Bone marrow (tissue), 2 donors: ENCODE measurements at regions not wholly inside any gene's neighbourhood (a gene's known extent, or its start where the extent isn't known, plus 50 kb on each side); places are given as distances from the start of the nearest gene placed in this dataset.

ENCODE experiments used
- DNase-seq, 2 donors: peaks; one replicate each; lab custom pipeline; 2025; lab: John Stamatoyannopoulos, UW

DNA sequence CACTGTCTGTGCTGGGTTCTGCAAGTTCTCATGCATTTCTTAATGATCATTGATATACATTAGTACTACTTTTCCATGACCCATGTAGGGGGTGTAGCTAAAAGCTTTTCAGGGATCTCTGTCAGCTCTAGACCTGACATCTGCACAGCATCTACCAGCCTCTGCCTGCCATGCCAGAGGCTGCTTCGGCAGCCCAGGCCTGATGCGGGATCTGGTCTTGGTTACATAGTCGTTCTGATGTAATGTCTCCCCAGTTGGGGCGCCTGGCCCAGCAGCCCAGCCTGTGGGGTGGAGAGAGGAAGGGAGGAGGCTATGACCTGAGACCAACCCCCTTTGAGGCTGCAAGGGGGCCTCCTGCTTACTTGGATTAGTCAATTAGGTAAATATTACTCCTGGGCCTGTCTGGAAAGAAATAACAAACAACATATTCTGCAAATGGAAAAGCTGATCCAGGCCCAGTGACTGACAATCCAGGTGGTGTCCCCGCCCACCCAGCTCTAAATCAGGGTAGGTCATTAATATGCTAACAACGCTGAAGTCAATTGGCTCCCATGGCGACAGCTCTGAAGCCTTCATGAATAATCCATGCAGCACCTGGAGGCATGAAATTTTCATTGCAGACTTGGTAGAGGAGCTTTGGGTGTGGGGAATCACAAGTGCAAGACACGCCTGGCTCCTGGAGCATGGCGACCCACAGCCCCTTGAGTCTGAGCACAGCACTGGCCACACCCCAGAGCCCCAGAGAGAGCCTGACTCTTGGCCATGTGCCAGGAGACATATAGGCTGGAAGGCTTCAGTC, 575.3 kb downstream of the CMPK2 start:
- no peak for DNase-seq

GRCh38 chr2:6294791-6295190, 570.9 kb downstream of the CMPK2 start:
- no peak for DNase-seq

GRCh38 chr2:6297238-6297637, 568.5 kb downstream of the CMPK2 start:
- no peak for DNase-seq

- DNase-seq: no peak
These were observed 564.3 kb downstream of the CMPK2 start for GRCh38 chr2:6301426-6301825.

DNA sequence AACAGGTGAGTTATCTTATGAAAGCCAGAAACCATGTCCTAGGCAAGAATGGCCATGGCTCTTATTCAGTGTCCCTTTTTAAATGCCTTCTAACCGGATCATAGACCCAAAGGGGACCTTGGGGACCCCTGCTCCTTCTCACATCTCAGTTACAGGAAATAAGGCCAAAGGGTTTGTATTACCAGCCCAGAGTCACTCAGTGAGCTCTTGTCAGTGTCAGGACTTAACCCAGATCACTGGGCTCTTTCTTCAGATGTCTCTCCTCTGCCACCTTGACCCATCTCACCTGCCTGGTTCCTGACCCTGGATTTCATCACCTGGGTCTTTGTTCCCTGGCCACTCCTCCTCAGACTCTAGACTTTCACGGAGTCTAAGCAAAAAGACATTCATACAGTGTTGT, 556.7 kb downstream of the CMPK2 start:
- no peak for DNase-seq

- DNase-seq: no peak
These were observed 556.1 kb downstream of the CMPK2 start for GRCh38 chr2:6309415-6310255.

DNA sequence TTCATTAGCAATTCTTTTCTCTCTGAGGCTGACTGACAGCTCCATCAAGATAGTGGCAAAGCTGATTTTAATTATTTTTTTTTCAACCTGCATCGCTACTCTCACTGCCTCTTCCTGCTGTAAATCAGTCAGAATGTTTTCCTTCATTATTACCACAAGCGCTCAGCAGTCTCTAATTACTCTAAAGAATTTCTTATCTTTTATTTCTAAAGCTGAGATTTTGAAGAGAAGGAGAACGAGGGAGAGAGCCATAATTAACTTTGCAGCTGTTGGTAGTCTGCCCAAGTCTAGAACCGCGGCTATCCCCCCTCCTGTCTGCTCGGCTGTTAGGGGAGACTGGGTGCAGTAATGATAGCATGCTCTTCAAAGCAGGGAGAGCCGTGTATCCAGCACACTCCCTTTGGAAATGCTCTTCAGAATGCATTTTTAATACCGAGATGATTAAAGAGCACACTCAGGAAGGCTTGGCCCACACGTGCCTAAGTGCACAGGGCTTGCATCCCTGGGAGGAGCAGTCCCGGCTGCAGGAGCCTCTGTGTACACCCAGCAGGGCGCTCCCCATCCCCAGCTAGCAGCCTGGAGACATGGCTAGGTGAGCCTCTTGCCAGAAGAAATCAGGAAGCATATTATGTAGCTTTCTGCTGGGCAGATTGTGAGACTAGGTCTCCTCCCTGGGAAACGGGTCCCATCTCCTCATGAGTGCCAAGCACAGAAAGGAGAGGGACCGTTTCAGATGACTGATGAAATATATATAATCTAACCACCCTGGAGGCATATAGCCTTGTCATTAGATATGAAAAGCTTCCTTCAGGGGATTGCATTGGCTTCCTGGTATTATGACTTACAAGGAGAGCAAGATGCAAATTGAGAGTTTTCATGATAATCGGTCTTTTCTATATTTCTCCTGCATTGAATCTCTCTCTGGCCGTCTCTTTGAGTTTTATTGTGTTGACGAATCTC, 555.2 kb downstream of the CMPK2 start:
- no peak for DNase-seq

GRCh38 chr2:6312367-6312766, 553.3 kb downstream of the CMPK2 start:
- DNase-seq: no peak

DNA sequence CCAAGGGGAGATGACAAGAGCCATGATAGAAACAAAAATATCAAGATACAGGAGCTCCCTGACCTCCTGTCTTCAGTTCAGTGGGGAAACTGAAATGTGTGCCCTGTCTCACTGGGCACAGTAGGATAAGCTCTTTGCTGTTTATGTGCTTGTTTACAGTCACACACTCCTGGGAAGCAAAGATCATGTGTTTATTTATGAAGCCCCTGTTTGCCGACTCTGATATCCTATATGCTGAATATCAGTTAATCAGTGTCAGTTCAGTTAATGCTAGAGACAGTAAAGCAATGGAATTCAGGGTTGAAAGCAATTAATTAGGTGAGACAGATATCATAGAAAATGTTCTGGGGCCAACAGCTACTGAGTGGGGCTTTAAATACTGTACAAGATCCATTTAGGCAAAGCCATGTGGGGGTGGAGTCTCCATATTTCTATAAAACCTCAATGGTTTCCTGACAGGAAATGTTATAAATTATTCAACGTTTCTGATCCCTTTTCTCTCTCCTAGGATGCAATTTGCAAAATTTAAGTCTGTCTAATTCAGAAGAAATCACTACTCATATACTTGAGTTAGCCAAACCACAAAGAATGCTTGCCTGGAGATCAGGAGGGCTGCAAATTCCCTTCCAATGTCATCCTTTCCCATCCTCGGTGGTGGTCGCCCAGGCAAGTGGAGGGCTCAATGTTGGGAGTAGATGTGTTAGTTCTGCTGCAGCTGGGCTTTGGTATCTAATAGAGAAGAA, 551.3 kb downstream of the CMPK2 start:
- DNase-seq: no peak

DNA sequence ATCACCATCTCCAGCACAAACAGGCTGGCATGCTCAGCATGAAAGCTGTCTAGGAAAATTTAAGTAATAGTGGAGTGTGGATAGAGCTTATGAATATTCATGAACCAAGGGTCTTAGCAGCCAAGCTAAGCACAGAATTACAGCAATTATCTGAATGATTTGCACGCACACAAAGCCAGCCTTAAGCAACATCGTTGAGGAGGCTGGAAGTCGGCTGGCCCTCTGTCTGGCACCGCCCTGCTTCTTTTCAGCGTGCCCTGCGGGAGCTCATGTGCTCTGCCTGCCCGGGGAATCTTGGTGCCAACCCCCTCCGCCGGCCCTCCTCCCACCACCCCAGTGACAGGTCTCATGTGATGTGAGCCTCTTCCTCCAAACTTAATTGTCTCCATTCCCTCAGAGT, 540.1 kb downstream of the CMPK2 start:
- no peak for DNase-seq

DNA sequence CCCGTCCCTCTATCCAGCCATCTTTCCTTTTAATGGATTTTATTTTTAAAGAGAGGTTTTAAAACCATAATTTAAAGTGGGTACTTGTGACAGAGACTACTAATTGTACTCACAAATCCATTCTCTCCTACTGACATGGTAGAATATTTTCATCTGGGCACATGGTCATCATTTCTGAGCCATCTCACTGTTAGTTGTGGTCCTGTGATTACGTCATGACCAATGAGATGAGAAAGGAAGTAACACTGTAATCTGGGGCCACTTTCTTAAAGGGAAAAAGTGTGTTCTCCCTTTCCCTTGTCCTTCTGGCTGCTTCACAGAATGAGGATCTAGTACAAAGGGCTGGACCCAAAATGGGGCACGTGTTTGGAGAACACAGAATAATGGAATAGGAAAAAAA, 538.7 kb downstream of the CMPK2 start:
- no peak for DNase-seq

- no peak for DNase-seq
These were observed 528.8 kb downstream of the CMPK2 start for GRCh38 chr2:6336752-6337471.

DNA sequence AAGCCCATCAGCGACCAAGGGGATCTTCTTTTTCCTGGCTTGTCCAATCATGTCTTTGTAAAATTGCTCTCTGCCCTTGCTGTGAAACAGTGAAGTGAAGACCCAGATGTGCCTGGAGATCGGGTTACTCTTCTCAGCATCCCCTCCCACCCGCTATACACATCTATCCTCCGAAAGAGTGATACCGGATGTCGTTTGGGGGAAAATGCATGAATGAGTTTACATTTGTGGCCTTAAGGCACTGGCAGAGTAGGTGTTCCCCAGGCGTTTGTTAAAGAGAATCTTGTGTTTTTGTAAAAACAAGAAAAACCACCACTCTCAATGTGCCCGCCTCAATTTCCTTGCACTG, 528.3 kb downstream of the CMPK2 start:
- DNase-seq: no peak

- no peak for DNase-seq
These were observed 524.0 kb downstream of the CMPK2 start for GRCh38 chr2:6341588-6342129.

DNA sequence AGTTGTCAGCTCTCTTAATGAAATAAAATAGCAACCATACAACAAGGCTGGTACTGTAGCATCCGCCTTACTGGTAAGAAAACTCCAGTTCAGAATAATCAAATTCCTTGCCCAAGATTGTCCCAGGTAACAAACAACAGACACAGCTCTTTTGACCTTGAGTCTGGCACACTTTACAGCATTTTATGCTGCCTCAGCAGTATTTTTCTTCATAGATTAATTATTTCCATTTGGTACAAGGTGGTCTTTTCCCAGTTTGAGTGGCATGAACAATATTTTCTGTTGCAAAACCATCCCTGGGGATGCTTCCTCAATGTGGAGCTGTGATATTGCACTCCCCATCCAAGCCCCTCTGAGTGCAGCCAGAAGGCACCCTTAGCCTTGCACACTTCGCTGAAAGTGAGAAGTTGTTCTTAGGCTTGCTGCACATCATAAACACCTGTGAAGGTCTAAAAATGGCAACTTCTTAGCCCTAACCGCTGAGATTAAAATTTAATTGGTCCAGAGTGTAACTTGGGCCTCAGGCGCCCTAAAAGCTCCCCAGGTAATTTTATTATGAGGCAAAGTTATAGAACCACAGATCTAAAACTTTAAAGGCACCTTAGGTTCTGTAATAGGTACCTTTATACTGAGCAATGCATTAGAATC, 523.3 kb downstream of the CMPK2 start:
- DNase-seq: no peak

GRCh38 chr2:6343076-6343475, 522.6 kb downstream of the CMPK2 start:
- DNase-seq: no peak

GRCh38 chr2:6352247-6352646, 513.5 kb downstream of the CMPK2 start:
- no peak for DNase-seq

GRCh38 chr2:6352906-6353515, 512.7 kb downstream of the CMPK2 start:
- no peak for DNase-seq

DNA sequence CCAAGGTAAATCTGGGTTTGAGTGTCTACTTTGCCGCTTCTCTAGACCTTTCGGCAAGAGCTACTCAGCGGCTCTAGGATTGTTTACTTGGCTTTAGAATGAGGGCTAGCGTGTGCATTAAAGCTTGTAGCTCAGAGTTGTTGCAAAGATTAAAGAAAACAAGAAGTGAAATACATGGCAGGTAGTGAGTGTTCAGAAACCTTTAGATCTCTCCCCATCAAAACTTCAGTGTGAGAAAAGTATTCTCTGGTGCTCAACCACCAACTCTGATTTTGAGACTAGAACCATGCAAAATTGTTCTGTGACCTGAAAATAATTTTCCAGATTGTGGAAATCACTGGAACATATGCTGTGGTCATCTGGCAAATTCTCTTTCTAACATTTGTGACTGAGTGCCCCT, 512.0 kb downstream of the CMPK2 start:
- no peak for DNase-seq

DNA sequence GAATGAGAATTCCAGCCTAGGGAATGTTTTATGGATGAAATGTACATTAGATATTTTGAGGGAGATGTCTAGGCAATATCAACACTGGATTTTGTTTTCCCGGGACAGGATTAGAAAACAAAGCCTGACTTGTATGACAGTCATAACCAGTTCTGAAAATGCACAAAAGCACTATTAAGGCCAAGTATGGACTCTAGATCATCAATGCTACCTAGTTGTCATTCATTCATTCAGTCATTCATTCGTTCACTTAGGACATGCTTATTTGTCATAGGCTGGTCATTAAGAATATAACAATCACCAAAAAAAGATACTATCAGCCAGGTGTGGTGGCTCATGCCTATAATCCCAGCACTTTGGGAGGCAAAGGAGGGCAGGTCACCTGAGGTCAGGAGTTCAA, 511.2 kb downstream of the CMPK2 start:
- no peak for DNase-seq
